ENCODE measurements at regions not wholly inside any gene's neighbourhood (a gene's known extent, or its start where the extent isn't known, plus 50 kb on each side); places are given as distances from the start of the nearest gene placed in this dataset.

GRCh38 chr13:36750946-36751345 lies 68.1 kb upstream of the RFXAP start (continued):
- no peak for TF ChIP-seq ZBTB11 (tag by site-specific recombination; conservative IDR thresholded peaks at IDR 0.05; ENCODE audit: low read depth)

GRCh38 chr13:36752673-36753072 lies 66.3 kb upstream of the RFXAP start:
- TF ChIP-seq ZIC2 (tag by site-specific recombination; IDR thresholded peaks at IDR 0.05) (no peak), ZNF747 (tag by site-specific recombination; IDR thresholded peaks at IDR 0.05) (no peak), ZNF24 (tag by site-specific recombination; IDR thresholded peaks at IDR 0.05) (no peak), ZNF223 (tag by site-specific recombination; IDR thresholded peaks at IDR 0.05) (no peak), MEIS1 (CRISPR knock-in tag; IDR thresholded peaks at IDR 0.05; ENCODE audit: borderline replicate concordance) (no peak), PRDM10 (tag by site-specific recombination; IDR thresholded peaks at IDR 0.05) (no peak), ZNF670 (tag by site-specific recombination; IDR thresholded peaks at IDR 0.05; ENCODE audit: low read depth) (no peak), ZNF704 (tag by site-specific recombination; IDR thresholded peaks at IDR 0.05) (no peak), ZNF664 (tag by site-specific recombination; IDR thresholded peaks at IDR 0.05) (no peak), ZNF121 (tag by site-specific recombination; IDR thresholded peaks at IDR 0.05) (no peak), ZNF157 (tag by site-specific recombination; IDR thresholded peaks at IDR 0.05) (no peak), ZNF324 (tag by site-specific recombination; IDR thresholded peaks at IDR 0.05) (no peak)
- TF ChIP-seq, protein P1, sequence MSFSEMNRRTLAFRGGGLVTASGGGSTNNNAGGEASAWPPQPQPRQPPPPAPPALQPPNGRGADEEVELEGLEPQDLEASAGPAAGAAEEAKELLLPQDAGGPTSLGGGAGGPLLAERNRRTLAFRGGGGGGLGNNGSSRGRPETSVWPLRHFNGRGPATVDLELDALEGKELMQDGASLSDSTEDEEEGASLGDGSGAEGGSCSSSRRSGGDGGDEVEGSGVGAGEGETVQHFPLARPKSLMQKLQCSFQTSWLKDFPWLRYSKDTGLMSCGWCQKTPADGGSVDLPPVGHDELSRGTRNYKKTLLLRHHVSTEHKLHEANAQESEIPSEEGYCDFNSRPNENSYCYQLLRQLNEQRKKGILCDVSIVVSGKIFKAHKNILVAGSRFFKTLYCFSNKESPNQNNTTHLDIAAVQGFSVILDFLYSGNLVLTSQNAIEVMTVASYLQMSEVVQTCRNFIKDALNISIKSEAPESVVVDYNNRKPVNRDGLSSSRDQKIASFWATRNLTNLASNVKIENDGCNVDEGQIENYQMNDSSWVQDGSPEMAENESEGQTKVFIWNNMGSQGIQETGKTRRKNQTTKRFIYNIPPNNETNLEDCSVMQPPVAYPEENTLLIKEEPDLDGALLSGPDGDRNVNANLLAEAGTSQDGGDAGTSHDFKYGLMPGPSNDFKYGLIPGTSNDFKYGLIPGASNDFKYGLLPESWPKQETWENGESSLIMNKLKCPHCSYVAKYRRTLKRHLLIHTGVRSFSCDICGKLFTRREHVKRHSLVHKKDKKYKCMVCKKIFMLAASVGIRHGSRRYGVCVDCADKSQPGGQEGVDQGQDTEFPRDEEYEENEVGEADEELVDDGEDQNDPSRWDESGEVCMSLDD (tag by site-specific recombination; IDR thresholded peaks at IDR 0.05), result no peak
- Histone ChIP-seq H3K9me3 (ENCODE audit: control insufficient read depth, insufficient read depth, low read depth, low read length) (no peaks in the 10 kb centered on the region), H3K4me1 (ENCODE audit: control insufficient read depth, insufficient read depth, low read length) (no peaks in the 10 kb centered on the region), H3K36me3 (ENCODE audit: control insufficient read depth in 2 of 2, insufficient read depth in 1 of 2, low read length in 2 of 2) (no peaks in the 10 kb centered on the region), H3K27ac (ENCODE audit: extremely low read depth, low read depth, low read length) (no peak overlapping the region), H3K4me3 (ENCODE audit: low read depth, low read length) (no peak overlapping the region)
- ChIA-PET CTCF (interaction anchor here (1.6 kb wide), 1 partner anchor 16 kb away, joined by 4 read pairs; no protein-coding TSS in a partner anchor), POLR2A (no interaction called here)
